ENCODE measurements at regions not wholly inside any gene's neighbourhood (a gene's known extent, or its start where the extent isn't known, plus 50 kb on each side); places are given as distances from the start of the nearest gene placed in this dataset.

DNA sequence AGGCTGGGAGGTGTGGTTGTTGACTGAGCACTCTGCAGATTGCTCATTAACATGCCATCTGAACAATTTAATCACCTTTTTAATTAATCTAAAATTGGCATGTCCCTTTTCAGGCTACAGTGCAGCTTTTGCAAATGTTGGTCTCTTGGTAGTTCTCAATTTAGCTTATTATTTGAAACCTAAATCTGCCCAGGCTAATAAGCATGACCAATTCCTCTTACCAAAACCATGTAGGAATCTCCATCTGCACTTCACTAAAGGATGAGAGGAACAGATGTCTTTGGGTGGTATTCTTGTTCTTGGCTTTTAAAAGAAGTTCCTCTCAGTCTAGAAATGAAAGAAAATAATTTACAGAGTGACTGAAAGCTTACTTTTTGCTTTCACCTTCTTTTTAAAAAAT lies 190.1 kb upstream of the RMST start:
- TF ChIP-seq, protein P1, sequence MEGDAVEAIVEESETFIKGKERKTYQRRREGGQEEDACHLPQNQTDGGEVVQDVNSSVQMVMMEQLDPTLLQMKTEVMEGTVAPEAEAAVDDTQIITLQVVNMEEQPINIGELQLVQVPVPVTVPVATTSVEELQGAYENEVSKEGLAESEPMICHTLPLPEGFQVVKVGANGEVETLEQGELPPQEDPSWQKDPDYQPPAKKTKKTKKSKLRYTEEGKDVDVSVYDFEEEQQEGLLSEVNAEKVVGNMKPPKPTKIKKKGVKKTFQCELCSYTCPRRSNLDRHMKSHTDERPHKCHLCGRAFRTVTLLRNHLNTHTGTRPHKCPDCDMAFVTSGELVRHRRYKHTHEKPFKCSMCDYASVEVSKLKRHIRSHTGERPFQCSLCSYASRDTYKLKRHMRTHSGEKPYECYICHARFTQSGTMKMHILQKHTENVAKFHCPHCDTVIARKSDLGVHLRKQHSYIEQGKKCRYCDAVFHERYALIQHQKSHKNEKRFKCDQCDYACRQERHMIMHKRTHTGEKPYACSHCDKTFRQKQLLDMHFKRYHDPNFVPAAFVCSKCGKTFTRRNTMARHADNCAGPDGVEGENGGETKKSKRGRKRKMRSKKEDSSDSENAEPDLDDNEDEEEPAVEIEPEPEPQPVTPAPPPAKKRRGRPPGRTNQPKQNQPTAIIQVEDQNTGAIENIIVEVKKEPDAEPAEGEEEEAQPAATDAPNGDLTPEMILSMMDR (conservative IDR thresholded peaks at IDR 0.05; ENCODE audit: low read depth, low read length), result no peak
- no peak for TF ChIP-seq EZH2 (IDR thresholded peaks at IDR 0.05; ENCODE audit: borderline replicate concordance, low read depth, low read length, poor library complexity, severe bottlenecking)

All from A673 (cell line).